OCI-LY3 (cell line): ENCODE measurements at regions not wholly inside any gene's neighbourhood (a gene's known extent, or its start where the extent isn't known, plus 50 kb on each side); places are given as distances from the start of the nearest gene placed in this dataset.

Source experiments
- CTCF ChIP-seq: fragments of 200-600, 300-600 bp; sonication (generic); IDR thresholded peaks from 2 replicates; pipeline ENCODE4 v1.5.1; 2014; ENCODE audit warnings: antibody characterized with exemption, low read length, low read depth
- EZH2phosphoT487 ChIP-seq: fragments of 200-600 bp; shearing (Covaris generic); IDR thresholded peaks from 2 replicates; pipeline ENCODE4 v1.6.1; 2018; ENCODE audit warnings: antibody characterized with exemption, mixed run types, low read depth

DNA sequence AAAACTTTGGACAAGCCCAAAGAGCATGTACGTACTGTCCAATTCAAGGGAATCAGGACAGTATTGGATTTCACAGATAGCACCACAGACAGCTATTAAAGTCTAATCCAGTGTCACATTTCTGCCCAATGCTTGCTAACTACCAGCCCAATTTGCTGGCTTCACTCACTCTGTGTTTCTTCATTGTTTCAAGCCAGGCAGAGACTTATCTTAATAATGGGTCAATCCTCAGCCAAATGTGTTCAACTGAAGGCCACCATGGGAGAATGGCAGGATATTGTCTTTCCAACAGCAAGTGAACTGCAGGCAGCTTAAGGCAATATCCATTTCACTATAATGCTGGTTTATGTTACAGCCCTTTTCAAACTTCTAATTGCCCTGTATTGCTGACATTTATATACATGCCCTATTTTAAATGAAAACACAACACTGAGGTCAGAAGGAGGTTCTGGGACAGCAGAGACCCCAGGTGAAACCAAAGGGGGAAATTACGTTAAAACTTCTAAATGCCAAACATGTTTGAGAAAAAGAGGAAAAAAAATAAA lies 142.1 kb upstream of the RSPO3 start:
- no peak for TF ChIP-seq CTCF
- no peak for TF ChIP-seq EZH2phosphoT487
